Tibial artery (tissue), 4 donors: ENCODE measurements at regions not wholly inside any gene's neighbourhood (a gene's known extent, or its start where the extent isn't known, plus 50 kb on each side); places are given as distances from the start of the nearest gene placed in this dataset.

ENCODE experiments used
- DNase-seq, 2 donors: peaks; one replicate each; pipeline ENCODE4 v3.0.0-alpha.2; 2019
- H3K27ac ChIP-seq, 2 donors: fragments of 200-600 bp; sonication (generic) in 1 of 2; 1 replicate in 1 of 2; 2 replicates in 1 of 2; pipeline ENCODE4 v1.5.1; 2018 to 2019; ENCODE audit warnings: mild to moderate bottlenecking in 1 of 2
- H3K27me3 ChIP-seq, 2 donors: fragments of 200-600 bp; sonication (generic) in 1 of 2; one replicate each; pipeline versions ENCODE4 v1.5.1 to v1.6.0; 2016 to 2019
- H3K36me3 ChIP-seq, 3 donors: fragments of 200-600 bp; sonication (generic) in 2 of 3; one replicate each; pipeline ENCODE4 v1.5.1; 2016 to 2019; ENCODE audit warnings: mild to moderate bottlenecking in 2 of 3
- H3K4me1 ChIP-seq, 4 donors: fragments of 200-600 bp; sonication (generic) in 2 of 4; 1 replicate in 3 of 4; 2 replicates in 1 of 4; pipeline ENCODE4 v1.5.1; 2016 to 2019
- H3K4me3 ChIP-seq, 2 donors: fragments of 200-600 bp; sonication (generic) in 1 of 2; 1 replicate in 1 of 2; 2 replicates in 1 of 2; pipeline ENCODE4 v1.5.1; 2018 to 2019; ENCODE audit warnings: mild to moderate bottlenecking in 2 of 2
- H3K9me3 ChIP-seq, 3 donors: fragments of 200-600 bp; sonication (generic) in 1 of 3; one replicate each; pipeline ENCODE4 v1.5.1; 2016 to 2019
- intact Hi-C: fragments of 100-400 bp; cut with DNase I; formaldehyde crosslinking; loops from one replicate; pipeline ENCODE4 v1.15.0; 2023; ENCODE audit warnings: low total_unique reads
- TF ChIP-seq, protein P1 (sequence below), 2 experiments: fragments of 200-600 bp in 1 of 2; fragments of 450-650 bp in 1 of 2; IDR thresholded peaks; one replicate each; pipeline ENCODE4 v1.5.1; 2017 to 2019; ENCODE audit warnings: antibody characterized with exemption in 2 of 2, mild to moderate bottlenecking in 1 of 2, moderate library complexity in 1 of 2

DNA sequence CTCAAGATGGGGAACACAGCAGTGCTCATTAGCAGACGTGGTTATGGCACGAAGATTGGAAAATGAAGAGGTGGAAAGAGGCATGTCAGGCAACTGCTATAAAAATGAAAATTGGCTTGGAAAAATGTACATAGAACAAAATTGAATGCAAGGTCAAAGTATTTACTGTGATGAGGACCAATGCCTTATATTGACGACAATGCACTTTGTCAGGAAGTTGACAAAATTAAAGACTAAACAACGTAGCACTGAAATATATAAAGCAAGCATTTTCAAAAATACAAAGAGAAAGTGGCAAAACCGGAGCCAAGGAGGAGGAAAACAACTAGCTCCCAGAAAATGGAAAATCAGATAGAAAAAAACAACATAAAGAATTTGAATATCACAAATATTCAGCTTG lies 113.7 kb upstream of the SGCG start:
- H3K4me3 ChIP-seq: no peak overlapping the region
- no peaks in the 10 kb centered on the region for H3K36me3 ChIP-seq
- no peak for DNase-seq
- H3K4me1 ChIP-seq: no peaks in the 10 kb centered on the region
- H3K9me3 ChIP-seq: no peaks in the 10 kb centered on the region
- H3K27ac ChIP-seq: no peak overlapping the region
- H3K27me3 ChIP-seq: no peaks in the 10 kb centered on the region
- intact Hi-C loops: no loop called here
- TF ChIP-seq, protein P1, sequence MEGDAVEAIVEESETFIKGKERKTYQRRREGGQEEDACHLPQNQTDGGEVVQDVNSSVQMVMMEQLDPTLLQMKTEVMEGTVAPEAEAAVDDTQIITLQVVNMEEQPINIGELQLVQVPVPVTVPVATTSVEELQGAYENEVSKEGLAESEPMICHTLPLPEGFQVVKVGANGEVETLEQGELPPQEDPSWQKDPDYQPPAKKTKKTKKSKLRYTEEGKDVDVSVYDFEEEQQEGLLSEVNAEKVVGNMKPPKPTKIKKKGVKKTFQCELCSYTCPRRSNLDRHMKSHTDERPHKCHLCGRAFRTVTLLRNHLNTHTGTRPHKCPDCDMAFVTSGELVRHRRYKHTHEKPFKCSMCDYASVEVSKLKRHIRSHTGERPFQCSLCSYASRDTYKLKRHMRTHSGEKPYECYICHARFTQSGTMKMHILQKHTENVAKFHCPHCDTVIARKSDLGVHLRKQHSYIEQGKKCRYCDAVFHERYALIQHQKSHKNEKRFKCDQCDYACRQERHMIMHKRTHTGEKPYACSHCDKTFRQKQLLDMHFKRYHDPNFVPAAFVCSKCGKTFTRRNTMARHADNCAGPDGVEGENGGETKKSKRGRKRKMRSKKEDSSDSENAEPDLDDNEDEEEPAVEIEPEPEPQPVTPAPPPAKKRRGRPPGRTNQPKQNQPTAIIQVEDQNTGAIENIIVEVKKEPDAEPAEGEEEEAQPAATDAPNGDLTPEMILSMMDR (IDR thresholded peaks at IDR 0.05): no peak

GRCh38 chr13:23069566-23069965 lies 111.2 kb upstream of the SGCG start:
- no peak overlapping the region for H3K4me3 ChIP-seq
- H3K36me3 ChIP-seq: no peaks in the 10 kb centered on the region
- TF ChIP-seq, protein P1 (IDR thresholded peaks at IDR 0.05): no peak
- no peaks in the 10 kb centered on the region for H3K27me3 ChIP-seq
- intact Hi-C loops: no loop called here
- no peak for DNase-seq
- no peaks in the 10 kb centered on the region for H3K4me1 ChIP-seq
- H3K9me3 ChIP-seq: no peaks in the 10 kb centered on the region
- H3K27ac ChIP-seq: no peak overlapping the region

DNA sequence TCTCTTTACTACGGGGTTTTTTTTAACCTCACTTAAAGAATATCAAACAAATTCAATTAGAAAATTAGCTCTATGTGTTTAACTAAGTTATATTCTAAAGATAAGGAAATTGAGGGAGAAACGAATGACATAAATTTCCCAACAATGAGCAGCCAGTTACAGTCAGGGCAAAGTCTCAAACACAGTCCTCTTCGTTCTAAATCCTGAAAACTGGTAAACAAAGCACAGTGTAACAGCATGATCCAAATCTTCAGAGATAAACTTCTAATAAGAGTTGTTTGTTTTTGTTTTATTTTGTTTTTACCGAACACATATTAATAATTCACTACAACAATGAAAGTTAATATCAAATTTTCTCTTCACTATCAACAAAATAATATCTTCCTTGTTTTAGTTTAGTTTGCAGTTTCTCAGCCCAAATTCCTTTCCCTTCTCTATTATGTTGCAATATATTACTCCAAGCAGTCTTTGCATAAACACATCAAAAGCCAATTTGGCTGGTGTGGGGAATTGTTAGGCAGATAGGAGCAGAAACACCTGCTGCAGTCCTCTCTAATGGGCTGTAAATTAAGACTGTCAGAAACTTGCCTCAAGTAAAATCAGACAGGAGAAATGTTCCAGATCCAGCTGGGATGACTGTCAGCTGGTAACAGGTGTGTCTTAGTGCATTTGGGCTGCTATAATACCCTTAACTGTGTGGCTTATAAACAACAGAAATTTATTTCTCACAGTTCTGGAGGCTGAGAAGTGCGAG lies 106.5 kb upstream of the SGCG start:
- no peak overlapping the region for H3K27ac ChIP-seq
- no peak for DNase-seq
- H3K27me3 ChIP-seq: no peaks in the 10 kb centered on the region
- no peaks in the 10 kb centered on the region for H3K4me1 ChIP-seq
- H3K36me3 ChIP-seq: no peaks in the 10 kb centered on the region
- H3K9me3 ChIP-seq: no peaks in the 10 kb centered on the region
- intact Hi-C loops: no loop called here
- TF ChIP-seq, protein P1 (IDR thresholded peaks at IDR 0.05): no peak
- H3K4me3 ChIP-seq: no peak overlapping the region

DNA sequence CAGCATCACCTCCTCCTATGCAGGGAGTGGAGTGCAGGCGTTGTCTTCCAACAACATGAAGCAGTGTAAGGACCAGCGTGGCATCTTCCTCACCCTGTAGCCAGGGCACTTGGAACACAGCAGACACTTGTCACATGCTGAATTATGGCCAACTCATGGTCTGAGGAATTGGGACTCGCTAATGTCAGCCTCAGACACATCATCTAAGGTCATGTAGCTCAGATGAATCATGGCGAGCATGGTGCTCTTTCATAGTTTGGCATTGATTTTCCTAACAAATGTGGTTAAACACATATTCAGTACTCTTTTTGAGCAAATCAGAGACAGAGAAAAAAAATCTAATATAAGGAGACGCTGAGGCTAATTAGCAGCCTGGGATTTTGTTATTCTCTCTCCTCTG lies 99.6 kb upstream of the SGCG start:
- H3K4me3 ChIP-seq: no peak overlapping the region
- H3K27ac ChIP-seq: no peak overlapping the region
- peaks cover 0 to 3% (median 0%) of the 10 kb centered on the region in 3 donors for H3K9me3 ChIP-seq
- no peaks in the 10 kb centered on the region for H3K27me3 ChIP-seq
- DNase-seq: no peak
- H3K4me1 ChIP-seq: no peaks in the 10 kb centered on the region
- TF ChIP-seq, protein P1 (IDR thresholded peaks at IDR 0.05): no peak
- H3K36me3 ChIP-seq: no peaks in the 10 kb centered on the region
- intact Hi-C loops: no loop called here

- Histone ChIP-seq H3K27ac (no peak overlapping the region), H3K27me3 (no peaks in the 10 kb centered on the region), H3K36me3 (no peaks in the 10 kb centered on the region), H3K4me3 (no peak overlapping the region), H3K4me1 (no peaks in the 10 kb centered on the region), H3K9me3 (peaks cover 0 to 3% (median 0%) of the 10 kb centered on the region in 3 donors)
- no peak for DNase-seq
- intact Hi-C loops: no loop called here
- TF ChIP-seq, protein P1 (IDR thresholded peaks at IDR 0.05): no peak
These were observed 98.9 kb upstream of the SGCG start for GRCh38 chr13:23081901-23082300.
